Gastroesophageal sphincter (tissue), 4 donors: ENCODE measurements at regions not wholly inside any gene's neighbourhood (a gene's known extent, or its start where the extent isn't known, plus 50 kb on each side); places are given as distances from the start of the nearest gene placed in this dataset.

Experiments
- ATAC-seq: fragments of 150-250 bp; one replicate; pipeline ENCODE4 v1.9.1; 2016; ENCODE audit warnings: mild to moderate bottlenecking, moderate library complexity
- H3K27ac ChIP-seq, 4 donors: fragments of 200-600 bp; sonication (generic) in 3 of 4; 1 replicate in 3 of 4; 2 replicates in 1 of 4; pipeline ENCODE4 v1.5.1; 2016 to 2019
- H3K27me3 ChIP-seq: fragments of 200-600 bp; sonication (generic); one replicate; pipeline ENCODE4 v1.5.1; 2019
- H3K36me3 ChIP-seq, 2 donors: fragments of 200-600 bp; sonication (generic); one replicate each; pipeline ENCODE4 v1.5.1; 2019; ENCODE audit warnings: control low read depth in 1 of 2
- H3K4me1 ChIP-seq, 3 donors: fragments of 200-600 bp; sonication (generic); 1 replicate in 2 of 3; 2 replicates in 1 of 3; pipeline ENCODE4 v1.5.1; 2016 to 2019; ENCODE audit warnings: control low read depth in 2 of 3
- H3K4me3 ChIP-seq, 2 donors: fragments of 200-600 bp; sonication (generic); one replicate each; pipeline ENCODE4 v1.5.1; 2019; ENCODE audit warnings: mild to moderate bottlenecking in 1 of 2, moderate library complexity in 1 of 2
- H3K9me3 ChIP-seq, 3 donors: fragments of 200-600 bp; sonication (generic); one replicate each; pipeline ENCODE4 v1.5.1; 2017 to 2019; ENCODE audit warnings: control low read depth in 2 of 3
- EP300 ChIP-seq: sonication (generic); formaldehyde crosslinking; IDR thresholded peaks from one replicate; pipeline ENCODE4 v1.6.1; 2017; ENCODE audit warnings: antibody characterized with exemption, mild to moderate bottlenecking
- POLR2A ChIP-seq, 2 donors: fragments of 450-650 bp; IDR thresholded peaks; one replicate each; pipeline ENCODE4 v1.6.1; 2017; ENCODE audit warnings: antibody characterized with exemption in 2 of 2, mild to moderate bottlenecking in 2 of 2, moderate library complexity in 1 of 2
- POLR2AphosphoS5 ChIP-seq: sonication (generic); formaldehyde crosslinking; IDR thresholded peaks from one replicate; pipeline ENCODE4 v1.6.1; 2017; ENCODE audit warnings: antibody characterized with exemption
- WGBS, 2 donors: methylation state at CpG; one replicate each; pipeline ENCODE4 v1.1.5; 2018; ENCODE audit warnings: low coverage in 1 of 2; 5-methylcytosine and 5-hydroxymethylcytosine counted together
- TF ChIP-seq, protein P1 (sequence below), 4 experiments: fragments of 200-600 bp in 2 of 4; fragments of 450-650 bp in 2 of 4; sonication (generic) in 1 of 4; IDR thresholded peaks; one replicate each; pipeline ENCODE4 v1.5.1; 2017 to 2019; ENCODE audit warnings: antibody characterized with exemption in 4 of 4, mild to moderate bottlenecking in 2 of 4, moderate library complexity in 2 of 4

DNA sequence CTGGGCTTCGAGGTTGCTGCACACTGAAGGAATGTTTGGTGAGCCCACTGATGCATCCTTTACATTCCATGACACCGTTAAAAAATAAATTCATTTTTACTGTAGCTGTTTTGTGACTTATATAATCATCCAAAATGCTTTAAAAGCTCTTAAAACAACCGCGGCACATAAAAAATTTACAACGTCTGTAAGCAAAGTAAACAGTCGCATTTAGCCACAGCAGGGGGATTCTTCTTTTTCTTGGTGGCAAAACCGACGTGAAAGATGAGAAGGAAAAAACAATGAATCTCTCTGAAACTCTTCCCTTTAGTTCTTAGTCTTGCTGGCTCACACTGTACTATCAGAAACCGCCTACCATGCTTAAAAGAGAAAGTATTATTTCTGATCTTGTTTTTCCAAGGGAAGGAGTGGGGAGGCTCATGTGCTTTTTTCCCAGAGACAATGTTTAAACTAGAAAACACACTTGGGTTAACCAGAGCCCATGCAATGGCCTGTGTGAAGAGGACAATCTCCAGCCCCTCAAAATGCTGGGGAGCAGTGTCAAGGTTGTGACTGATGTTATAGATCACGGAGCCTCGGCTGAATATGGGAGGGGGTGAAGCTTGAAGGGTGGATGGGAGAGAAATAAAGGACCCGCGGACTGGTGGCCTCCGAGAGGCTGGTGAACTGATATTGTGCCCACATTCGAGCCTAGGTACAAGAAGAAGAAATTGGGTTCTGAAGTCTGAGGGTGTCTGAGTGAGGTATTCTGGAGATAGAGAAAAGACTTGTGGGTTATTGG, 91.1 kb downstream of the IRF8 start:
- Histone ChIP-seq H3K27me3 (peaks cover 21% of the 10 kb centered on the region), H3K4me3 (no peak overlapping the region), H3K36me3 (no peaks in the 10 kb centered on the region), H3K9me3 (no peaks in the 10 kb centered on the region), H3K27ac (no peak overlapping the region), H3K4me1 (peaks cover 0 to 9% (median 2%) of the 10 kb centered on the region in 3 donors)
- WGBS, 2 donors = 48 to 62% methylated on average over 9 to 13 of the region's 15 CpGs
- no peak for ATAC-seq
- TF ChIP-seq POLR2A (IDR thresholded peaks at IDR 0.05) (no peak), EP300 (no peak), POLR2AphosphoS5 (no peak)
- TF ChIP-seq, protein P1, sequence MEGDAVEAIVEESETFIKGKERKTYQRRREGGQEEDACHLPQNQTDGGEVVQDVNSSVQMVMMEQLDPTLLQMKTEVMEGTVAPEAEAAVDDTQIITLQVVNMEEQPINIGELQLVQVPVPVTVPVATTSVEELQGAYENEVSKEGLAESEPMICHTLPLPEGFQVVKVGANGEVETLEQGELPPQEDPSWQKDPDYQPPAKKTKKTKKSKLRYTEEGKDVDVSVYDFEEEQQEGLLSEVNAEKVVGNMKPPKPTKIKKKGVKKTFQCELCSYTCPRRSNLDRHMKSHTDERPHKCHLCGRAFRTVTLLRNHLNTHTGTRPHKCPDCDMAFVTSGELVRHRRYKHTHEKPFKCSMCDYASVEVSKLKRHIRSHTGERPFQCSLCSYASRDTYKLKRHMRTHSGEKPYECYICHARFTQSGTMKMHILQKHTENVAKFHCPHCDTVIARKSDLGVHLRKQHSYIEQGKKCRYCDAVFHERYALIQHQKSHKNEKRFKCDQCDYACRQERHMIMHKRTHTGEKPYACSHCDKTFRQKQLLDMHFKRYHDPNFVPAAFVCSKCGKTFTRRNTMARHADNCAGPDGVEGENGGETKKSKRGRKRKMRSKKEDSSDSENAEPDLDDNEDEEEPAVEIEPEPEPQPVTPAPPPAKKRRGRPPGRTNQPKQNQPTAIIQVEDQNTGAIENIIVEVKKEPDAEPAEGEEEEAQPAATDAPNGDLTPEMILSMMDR (IDR thresholded peaks at IDR 0.05) = no peak

DNA sequence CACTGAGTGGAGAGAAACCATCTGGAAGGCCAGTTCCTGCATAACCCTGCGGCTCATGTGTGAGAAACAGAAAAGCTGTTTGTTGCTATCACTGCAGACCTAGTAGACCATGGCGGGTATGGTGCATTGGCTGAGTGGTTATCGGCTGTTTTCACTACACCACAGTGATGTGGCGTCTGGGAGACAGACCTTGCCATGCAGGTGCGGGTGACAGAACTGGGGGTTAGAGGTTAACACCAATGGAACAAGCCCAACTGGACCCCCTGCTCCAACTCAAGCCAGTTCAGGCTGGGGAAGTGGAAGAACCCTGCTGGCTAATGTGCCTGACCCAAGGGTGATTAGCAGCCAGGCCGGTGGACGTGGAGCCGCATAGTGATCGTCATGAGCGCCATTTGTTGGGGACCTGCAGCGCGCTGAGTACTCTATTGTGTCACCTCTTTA, 91.9 kb downstream of the IRF8 start:
- H3K27me3 ChIP-seq = peaks cover 18% of the 10 kb centered on the region
- no peaks in the 10 kb centered on the region for H3K36me3 ChIP-seq
- no peaks in the 10 kb centered on the region for H3K9me3 ChIP-seq
- H3K27ac ChIP-seq = no peak overlapping the region
- whole genome bisulfite sequencing, 2 donors = 92 to 99% methylated on average over 8 to 11 of the region's 12 CpGs
- TF ChIP-seq POLR2A (IDR thresholded peaks at IDR 0.05) = no peak
- no peak for TF ChIP-seq POLR2AphosphoS5
- TF ChIP-seq, protein P1 (IDR thresholded peaks at IDR 0.05) = no peak
- TF ChIP-seq EP300 = no peak
- peaks cover 0 to 9% (median 2%) of the 10 kb centered on the region in 3 donors for H3K4me1 ChIP-seq
- no peak for ATAC-seq
- no peak overlapping the region for H3K4me3 ChIP-seq

DNA sequence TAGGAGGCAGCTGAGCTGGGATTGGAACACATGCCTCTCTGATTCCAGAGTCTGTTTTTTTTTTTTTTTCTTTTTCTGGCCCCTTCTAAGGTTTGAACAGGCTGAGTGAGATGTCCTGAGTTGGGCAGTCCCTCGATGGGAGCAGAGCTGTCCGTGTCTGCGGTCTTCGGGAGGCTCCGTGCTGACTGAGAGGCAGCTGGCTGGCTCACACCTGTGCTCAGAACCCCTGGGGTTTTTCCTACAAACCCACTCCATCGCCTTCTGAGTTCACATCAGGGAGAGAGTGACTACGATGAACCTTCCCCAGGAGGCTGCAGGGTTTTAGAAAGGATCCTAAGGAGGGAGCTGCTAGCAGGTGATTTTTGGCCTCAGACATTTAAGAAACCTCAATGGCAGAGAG, 92.5 kb downstream of the IRF8 start:
- H3K27ac ChIP-seq = no peak overlapping the region
- no peaks in the 10 kb centered on the region for H3K9me3 ChIP-seq
- TF ChIP-seq, protein P1 (IDR thresholded peaks at IDR 0.05) = no peak
- no peak for TF ChIP-seq POLR2AphosphoS5
- TF ChIP-seq EP300 = no peak
- no peak for TF ChIP-seq POLR2A (IDR thresholded peaks at IDR 0.05)
- peaks cover 0 to 9% (median 2%) of the 10 kb centered on the region in 3 donors for H3K4me1 ChIP-seq
- WGBS, 2 donors = no CpG with 5 or more reads among the region's 7 CpGs
- no peak for ATAC-seq
- H3K27me3 ChIP-seq = peaks cover 13% of the 10 kb centered on the region
- H3K4me3 ChIP-seq = no peak overlapping the region
- H3K36me3 ChIP-seq = no peaks in the 10 kb centered on the region

DNA sequence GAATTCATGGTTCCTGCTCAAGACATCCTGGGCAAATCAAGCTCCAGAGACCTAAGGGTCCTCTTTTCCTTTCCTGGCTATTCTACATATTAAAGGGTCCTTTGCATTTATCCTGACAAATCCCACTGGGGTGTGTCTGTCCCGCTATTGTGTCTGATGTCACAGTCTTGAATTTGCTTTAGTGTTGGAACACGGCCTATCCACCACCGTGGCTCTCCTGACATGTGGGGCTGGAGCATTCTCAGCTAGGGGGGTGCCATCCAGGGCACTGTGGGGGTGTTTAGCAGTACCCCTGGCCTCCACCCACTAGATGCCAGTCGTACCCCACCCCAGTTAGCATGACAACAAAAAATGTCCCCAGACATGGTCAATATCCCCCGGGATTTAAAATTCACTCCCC, 92.9 kb downstream of the IRF8 start:
- Histone ChIP-seq H3K36me3 (no peaks in the 10 kb centered on the region), H3K27me3 (peaks cover 16% of the 10 kb centered on the region), H3K9me3 (no peaks in the 10 kb centered on the region), H3K4me1 (peaks cover 0 to 6% (median 2%) of the 10 kb centered on the region in 3 donors), H3K4me3 (no peak overlapping the region), H3K27ac (no peak overlapping the region)
- WGBS, 2 donors = 88% methylated on average over 3 of the region's 5 CpGs; no CpG with 5 or more reads in 1 of the 2 donors
- no peak for ATAC-seq
- TF ChIP-seq POLR2A (IDR thresholded peaks at IDR 0.05) = no peak
- TF ChIP-seq, protein P1 (IDR thresholded peaks at IDR 0.05) = no peak
- no peak for TF ChIP-seq EP300

DNA sequence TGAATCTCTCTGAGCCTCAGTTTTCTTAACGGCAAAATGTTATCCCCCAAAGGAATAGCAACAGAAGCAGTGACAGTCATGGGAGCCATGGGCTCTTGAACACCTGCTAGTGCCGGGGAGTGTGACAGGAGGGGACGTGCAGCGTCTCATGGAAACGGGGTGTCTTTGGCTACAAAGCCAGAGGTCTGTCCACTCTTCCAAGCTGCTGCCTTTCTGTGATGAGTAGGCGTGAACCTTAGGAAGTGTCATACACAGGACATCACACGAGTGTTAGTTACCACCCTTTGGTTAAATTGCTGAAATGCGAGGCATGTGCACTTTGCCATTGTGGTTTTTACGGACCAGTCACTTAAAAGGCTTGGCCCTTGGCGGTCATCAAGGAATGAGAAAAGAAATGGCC, 93.4 kb downstream of the IRF8 start:
- Histone ChIP-seq H3K4me3 (no peak overlapping the region), H3K27me3 (peaks cover 19% of the 10 kb centered on the region), H3K4me1 (peaks cover 0 to 1% (median under 1%) of the 10 kb centered on the region in 3 donors), H3K9me3 (no peaks in the 10 kb centered on the region), H3K27ac (no peak overlapping the region), H3K36me3 (no peaks in the 10 kb centered on the region)
- no peak for ATAC-seq
- TF ChIP-seq EP300 (no peak), POLR2AphosphoS5 (no peak), POLR2A (IDR thresholded peaks at IDR 0.05) (no peak)
- TF ChIP-seq, protein P1 (IDR thresholded peaks at IDR 0.05) = no peak
- WGBS, 2 donors = 75 to 100% methylated on average over 7 to 10 of the region's 10 CpGs
